GM12891 (cell line): ENCODE measurements at regions not wholly inside any gene's neighbourhood (a gene's known extent, or its start where the extent isn't known, plus 50 kb on each side); places are given as distances from the start of the nearest gene placed in this dataset.

ENCODE experiments used
- PAX5 ChIP-seq: IDR thresholded peaks from 2 replicates; pipeline ENCODE4 v1.6.1; 2011; ENCODE audit warnings: low read length, moderate library complexity, mild to moderate bottlenecking; ENCODE audit not compliant: insufficient read depth, severe bottlenecking
- POLR2A ChIP-seq: IDR thresholded peaks from 2 replicates; pipeline ENCODE4 v1.6.1; 2011; ENCODE audit warnings: low read depth, low read length, control low read depth
- POLR2AphosphoS5 ChIP-seq: IDR thresholded peaks from 2 replicates; pipeline ENCODE4 v1.6.1; 2011; ENCODE audit warnings: low read depth, low read length, control low read depth
- POU2F2 ChIP-seq: IDR thresholded peaks from 2 replicates; pipeline ENCODE4 v1.6.1; 2011; ENCODE audit warnings: low read depth, mild to moderate bottlenecking, control low read depth, low read length, moderate library complexity
- SPI1 ChIP-seq: IDR thresholded peaks from 2 replicates; pipeline ENCODE4 v1.6.1; 2011; ENCODE audit warnings: low read depth, low read length, control low read depth
- TAF1 ChIP-seq: IDR thresholded peaks from 2 replicates; pipeline ENCODE4 v1.6.1; 2011; ENCODE audit warnings: low read depth, low read length, control low read depth

DNA sequence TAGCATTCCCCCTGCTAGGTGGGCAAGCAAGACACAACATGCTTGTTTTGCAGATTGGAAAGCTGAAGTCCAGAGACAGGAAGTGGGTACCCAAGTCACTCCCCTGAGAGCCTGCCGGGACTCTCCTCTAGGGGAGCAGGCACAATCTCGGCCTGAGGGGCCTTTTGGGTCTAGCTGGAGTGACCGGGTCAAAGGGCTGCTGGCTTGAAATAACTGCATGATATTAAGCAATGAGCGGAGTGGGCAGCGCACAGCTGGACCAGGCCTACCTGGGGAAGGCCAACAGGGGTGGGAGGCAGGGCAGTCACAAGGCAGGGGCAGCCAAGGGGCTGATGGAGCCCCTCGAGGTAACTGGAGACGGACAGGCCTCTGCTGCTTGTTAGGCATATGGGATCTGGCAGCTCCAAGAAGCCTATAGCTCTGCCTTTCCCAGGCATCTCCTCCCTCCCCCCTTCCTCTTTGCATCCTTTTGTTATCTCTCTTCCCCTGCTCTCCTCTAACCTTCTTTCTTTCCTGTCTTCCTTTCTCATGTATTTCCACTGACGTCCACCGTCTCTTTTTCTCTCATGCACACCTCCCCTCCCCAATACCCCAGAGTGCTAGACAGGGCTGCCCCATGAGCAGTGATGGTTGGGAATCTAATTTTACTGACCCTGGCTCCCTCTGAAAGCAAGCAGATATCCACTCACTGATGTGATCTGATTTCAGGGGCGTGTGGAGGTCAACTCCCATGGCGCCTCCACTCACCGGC is 237.5 kb downstream of the LOXHD1 start:
- TF ChIP-seq TAF1 (no peak), POLR2A (no peak), POLR2AphosphoS5 (no peak), SPI1 (peak; percentile 35; the same call in 1 of the 2 replicates), PAX5 (no peak), POU2F2 (no peak)
